Hepatocyte (in vitro differentiated cells): ENCODE measurements at regions not wholly inside any gene's neighbourhood (a gene's known extent, or its start where the extent isn't known, plus 50 kb on each side); places are given as distances from the start of the nearest gene placed in this dataset.

Source experiments
- CTCF ChIP-seq: fragments of 200-600 bp; sonication (generic); IDR thresholded peaks from 2 replicates; pipeline ENCODE4 v1.5.1; 2016; ENCODE audit warnings: antibody characterized with exemption, mild to moderate bottlenecking; ENCODE audit not compliant: poor library complexity
- EZH2 ChIP-seq: fragments of 200-600 bp; sonication (generic); IDR thresholded peaks from 2 replicates; pipeline ENCODE4 v1.6.1; 2016; ENCODE audit warnings: antibody characterized with exemption, mild to moderate bottlenecking, borderline replicate concordance
- EZH2phosphoT487 ChIP-seq: fragments of 200-600 bp; sonication (generic); IDR thresholded peaks from one replicate; pipeline ENCODE4 v1.6.1; 2018; ENCODE audit warnings: antibody characterized with exemption, mild to moderate bottlenecking, low read depth, moderate library complexity; ENCODE audit not compliant: unreplicated experiment, severe bottlenecking

GRCh38 chr12:25845415-25845814, 113.1 kb upstream of the RASSF8 start:
- TF ChIP-seq CTCF (no peak), EZH2 (no peak), EZH2phosphoT487 (no peak)
